Activated CD8-positive, alpha-beta memory T cell treated with anti-CD3 and anti-CD28 coated beads, Interleukin-2, amount 50 U/mL, for 4 hours (primary cell): ENCODE measurements at regions not wholly inside any gene's neighbourhood (a gene's known extent, or its start where the extent isn't known, plus 50 kb on each side); places are given as distances from the start of the nearest gene placed in this dataset.
"Not testable (repeated sequence)": the region's sequence is repeated elsewhere in the genome, so short reads cannot be mapped to it uniquely, and the experiment has no call there.

Source experiments
- DNase-seq: peaks from one replicate; pipeline ENCODE4 v3.0.0-alpha.2; 2020

DNA sequence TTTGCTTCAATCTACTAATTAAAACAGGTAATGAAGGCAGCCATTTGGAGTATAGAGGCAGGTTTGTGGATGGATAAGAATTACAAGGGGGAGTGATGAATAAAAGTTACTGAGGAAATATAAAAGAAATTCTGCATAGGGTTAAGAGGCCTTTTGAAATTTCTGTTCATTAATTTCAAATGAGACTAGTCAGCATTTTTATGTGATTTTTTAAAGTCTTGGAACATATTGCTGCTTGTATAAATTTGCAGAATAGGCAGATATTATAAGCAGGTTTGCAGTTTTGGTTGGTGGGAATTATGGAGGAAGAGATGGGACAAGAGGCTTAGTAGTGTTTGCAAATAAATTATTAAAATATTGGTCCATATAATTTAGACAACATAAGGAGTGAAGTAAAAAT lies 750.4 kb upstream of the AGA start:
- no peak for DNase-seq

- DNase-seq = no peak
These were observed 754.6 kb upstream of the AGA start for GRCh38 chr4:178196751-178197374.

- DNase-seq = no peak
These were observed 756.5 kb upstream of the AGA start for GRCh38 chr4:178198691-178199090.

GRCh38 chr4:178202422-178202821 lies 760.2 kb upstream of the AGA start:
- no peak for DNase-seq

- no peak for DNase-seq
These were observed 763.6 kb upstream of the AGA start for GRCh38 chr4:178205826-178206225.

DNA sequence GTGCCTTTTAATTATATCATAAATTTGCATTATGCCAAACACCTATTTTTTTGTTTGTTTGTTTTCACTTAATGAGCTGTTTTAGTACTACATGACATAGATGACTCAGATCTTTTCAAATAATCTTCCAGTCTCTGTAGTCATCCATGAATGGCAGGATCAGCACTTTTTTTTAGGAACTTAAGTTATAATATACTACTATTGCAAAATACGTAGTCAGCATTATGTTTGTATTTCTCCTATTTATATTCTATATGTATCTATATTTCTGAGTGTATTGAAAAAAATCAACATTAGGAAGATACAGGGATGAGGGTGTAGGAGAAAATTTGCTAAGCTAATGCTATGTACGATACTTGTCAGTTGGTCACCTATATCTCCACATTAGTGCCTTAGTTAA lies 773.1 kb upstream of the AGA start:
- no peak for DNase-seq

DNA sequence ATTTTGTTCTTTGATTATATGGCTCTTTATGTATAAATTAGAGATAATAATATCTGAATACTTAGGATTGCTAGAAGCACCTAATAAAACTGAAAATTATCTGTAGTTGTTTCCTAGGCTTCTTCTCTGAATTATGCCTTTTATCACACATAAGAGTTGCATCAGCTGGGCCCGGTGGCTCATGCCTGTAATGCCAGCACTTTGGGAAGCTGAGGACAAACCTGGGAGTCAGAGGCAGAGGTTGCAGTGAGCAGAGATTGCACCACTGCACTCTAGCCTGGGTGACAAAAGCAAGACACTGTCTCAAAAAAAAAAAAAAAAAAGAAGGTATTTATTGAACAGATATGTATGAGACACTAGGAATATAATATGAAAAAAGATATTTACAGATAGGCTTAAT lies 773.5 kb upstream of the AGA start:
- no peak for DNase-seq

- not testable (repeated sequence) for DNase-seq
These were observed 784.2 kb upstream of the AGA start for GRCh38 chr4:178226421-178226820.

- no peak for DNase-seq
These were observed 791.7 kb upstream of the AGA start for GRCh38 chr4:178233906-178234305.

- DNase-seq = no peak
These were observed 798.7 kb upstream of the AGA start for GRCh38 chr4:178240891-178241290.

- no peak for DNase-seq
These were observed 799.4 kb upstream of the AGA start for GRCh38 chr4:178241601-178242118.

- no peak for DNase-seq
These were observed 800.4 kb upstream of the AGA start for GRCh38 chr4:178242655-178243054.

DNA sequence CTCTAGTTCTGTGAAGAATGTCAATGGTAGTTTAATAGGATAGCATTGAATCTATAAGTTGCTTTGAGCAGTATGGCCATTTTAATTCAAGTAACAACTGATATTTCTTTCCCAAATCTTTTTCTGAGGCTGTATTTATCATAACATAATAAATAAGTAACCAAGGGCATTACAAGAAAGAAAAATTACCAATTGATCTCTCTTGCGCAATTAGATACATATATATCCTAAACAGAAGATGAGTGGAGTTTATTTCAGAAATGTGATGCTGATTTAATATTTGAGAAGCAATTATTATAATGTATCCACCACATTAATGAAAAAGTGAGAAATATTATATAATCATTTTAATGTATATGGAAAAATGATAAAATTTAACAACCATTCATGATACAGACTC lies 802.5 kb upstream of the AGA start:
- no peak for DNase-seq

- DNase-seq = no peak
These were observed 812.9 kb upstream of the AGA start for GRCh38 chr4:178255172-178255571.

DNA sequence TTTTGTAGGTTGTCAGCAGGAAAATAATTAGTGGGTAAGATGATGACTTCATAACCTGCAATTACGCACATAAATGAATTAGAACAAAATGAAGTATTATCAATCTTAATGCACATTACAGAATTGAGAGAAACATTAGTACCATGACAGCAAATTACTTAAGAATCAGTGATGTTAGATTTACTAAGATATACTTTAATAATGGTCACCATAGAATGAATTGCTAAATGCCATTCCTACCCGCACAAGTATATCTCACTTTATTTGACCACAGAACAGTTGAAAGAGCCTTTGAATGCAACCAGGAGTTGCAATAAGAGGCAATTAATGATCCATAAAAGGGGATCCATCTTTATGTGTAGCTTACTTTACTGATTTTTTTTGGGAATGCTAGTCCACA lies 816.4 kb upstream of the AGA start:
- no peak for DNase-seq

DNA sequence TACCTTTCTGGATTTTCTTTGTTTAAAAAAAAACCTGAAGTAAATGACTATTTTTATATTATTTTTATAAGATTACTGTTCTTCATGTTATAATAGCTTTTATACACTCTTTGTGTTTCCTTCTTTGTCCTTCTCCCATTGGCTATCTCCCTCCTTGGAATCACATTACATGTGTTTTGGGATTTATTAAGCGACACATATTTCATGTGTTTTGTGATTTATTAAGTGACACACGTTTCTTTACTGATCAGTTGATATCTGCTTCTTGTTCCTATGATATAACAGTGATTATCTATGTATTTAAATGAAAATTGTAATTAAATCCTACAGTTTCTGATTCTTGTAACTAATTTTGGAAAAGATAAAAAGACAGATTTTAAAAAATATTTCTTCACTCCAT lies 817.3 kb upstream of the AGA start:
- no peak for DNase-seq

DNA sequence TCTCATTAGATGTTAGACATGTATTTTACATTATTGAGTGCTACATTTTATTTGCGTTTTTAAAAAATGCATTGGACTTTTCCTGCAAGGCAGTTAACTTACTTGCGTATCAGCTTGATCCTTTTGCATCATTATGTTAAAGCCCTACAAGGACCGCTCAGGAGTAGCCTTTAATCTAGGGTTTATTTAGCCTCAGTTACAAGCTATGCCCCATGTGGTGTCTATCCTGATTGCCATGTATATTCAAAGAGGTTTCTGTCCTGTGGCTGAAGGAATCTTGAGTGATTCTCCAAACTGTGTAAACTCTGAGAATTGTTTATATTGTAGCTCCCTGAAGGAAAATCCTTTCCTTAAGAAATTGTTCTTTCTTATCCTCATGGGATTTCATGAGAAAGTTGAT lies 821.8 kb upstream of the AGA start:
- DNase-seq = no peak

DNA sequence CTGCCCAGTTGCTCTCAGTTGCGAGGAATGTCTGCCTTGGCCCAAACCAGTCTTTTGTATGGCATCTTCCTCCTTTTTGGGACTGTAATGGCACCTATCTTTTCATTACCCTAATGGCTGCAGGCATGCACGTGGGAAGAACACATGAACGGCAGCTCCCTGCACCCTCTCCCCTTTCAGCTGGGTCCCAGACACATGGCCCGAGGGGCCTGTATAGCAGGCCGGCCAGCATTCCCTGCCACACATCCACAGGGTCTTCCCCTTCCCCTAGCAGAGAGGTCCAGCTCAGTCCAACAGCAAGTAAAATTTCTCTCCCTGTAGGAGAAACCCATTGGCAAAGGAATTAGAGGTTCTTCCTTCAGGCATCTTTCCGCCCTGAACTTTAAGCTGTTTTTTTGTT lies 829.1 kb upstream of the AGA start:
- DNase-seq = no peak

GRCh38 chr4:178273168-178273567 lies 830.9 kb upstream of the AGA start:
- no peak for DNase-seq

DNA sequence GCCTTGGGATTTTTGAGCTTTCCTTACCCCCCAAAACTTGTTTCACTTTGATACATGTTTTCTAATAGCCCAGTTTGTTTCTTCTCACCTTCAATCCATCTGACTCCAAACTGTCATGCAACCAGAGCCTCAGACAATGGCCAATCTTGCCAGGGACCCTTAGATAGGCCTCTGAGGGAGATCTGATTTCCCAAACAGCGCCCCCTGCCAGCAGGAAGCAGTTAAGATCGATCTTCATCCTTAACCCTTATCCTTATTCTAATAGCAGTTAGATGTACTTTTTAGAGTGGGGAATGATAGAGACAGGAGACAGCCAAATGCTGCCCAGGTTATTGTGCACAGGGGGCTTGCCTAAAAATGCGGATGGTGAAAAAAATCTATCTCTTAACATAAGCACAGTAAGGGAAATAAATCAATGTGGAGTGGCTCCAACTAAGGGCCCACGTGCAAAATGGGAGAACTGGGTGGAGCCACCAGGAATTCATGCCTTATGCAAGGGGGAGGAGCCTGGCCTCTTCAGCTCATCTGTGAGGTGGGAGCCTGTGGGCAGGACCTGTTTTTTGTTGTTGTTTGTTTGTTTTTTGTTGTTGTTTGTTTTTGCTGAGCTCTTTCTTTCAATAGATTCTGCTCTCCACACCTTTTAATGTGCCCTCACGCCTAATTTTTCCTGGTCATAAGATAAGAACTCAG lies 833.6 kb upstream of the AGA start:
- DNase-seq = no peak

DNA sequence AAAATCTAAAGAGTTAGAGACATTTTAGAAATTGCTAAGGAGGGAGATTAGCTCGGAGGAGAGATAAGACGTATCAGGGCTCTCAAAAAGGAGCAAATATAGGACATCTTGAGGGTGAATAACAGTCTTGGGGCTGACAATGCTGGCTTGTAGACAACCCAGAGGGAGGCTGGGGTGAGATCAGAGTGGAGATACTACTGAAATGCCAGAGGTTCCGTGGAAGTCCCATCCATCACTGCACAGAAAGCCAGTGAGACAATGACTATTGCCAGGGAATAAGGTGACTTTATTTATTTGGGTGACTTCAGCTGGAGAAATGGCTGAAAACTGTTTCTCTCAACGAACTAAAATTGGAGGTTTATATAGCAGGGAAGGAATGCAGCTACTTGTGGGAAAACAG lies 838.1 kb upstream of the AGA start:
- DNase-seq = no peak

GRCh38 chr4:178288462-178288861 lies 846.2 kb upstream of the AGA start:
- DNase-seq = no peak

DNA sequence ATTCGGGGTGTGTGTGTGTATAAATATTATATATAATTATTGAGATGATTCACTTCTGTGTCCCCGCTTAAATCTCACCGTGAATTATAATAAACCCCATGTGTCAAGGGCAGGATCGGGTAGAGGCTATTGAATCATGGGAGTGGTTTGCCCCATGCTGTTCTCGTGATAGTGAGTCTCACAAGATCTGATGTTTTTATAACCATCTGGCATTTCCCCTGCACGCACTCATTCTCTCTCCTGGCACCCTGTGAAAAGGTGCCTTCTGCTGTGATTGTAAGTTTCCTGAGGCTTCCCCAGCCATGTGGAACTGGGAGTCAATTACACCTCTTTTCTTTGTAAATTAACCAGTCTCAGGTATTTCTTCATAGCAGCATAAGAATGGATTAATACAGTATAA lies 851.4 kb upstream of the AGA start:
- DNase-seq = no peak

GRCh38 chr4:178296669-178297068 lies 854.4 kb upstream of the AGA start:
- no peak for DNase-seq

DNA sequence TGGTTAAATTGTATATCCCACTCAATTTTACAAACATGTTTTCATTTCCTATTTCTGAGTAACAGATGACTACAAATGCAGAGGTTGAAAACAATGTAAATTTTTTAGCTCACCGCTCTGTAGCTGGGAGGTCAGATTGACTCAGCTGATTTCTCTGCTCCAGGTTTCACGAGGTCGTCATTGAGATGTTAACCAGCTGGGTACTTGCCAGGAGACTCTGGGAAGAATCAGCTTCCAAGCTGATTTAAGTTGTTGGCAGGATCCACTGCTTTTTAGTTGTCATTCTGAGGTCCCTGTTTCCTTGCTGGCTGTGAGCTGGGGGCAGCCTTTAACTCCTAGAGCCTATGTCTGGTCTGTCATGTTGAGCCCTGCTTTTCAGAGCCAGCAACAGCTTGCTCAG lies 864.3 kb upstream of the AGA start:
- DNase-seq = no peak
